Activated CD8-positive, alpha-beta memory T cell treated with anti-CD3 and anti-CD28 coated beads, Interleukin-2, amount 50 U/mL, for 24 hours (primary cell): ENCODE measurements at regions not wholly inside any gene's neighbourhood (a gene's known extent, or its start where the extent isn't known, plus 50 kb on each side); places are given as distances from the start of the nearest gene placed in this dataset.

Source experiments
- DNase-seq: peaks from one replicate; pipeline ENCODE4 v3.0.0-alpha.2; 2020; ENCODE audit errors: extremely low read depth

DNA sequence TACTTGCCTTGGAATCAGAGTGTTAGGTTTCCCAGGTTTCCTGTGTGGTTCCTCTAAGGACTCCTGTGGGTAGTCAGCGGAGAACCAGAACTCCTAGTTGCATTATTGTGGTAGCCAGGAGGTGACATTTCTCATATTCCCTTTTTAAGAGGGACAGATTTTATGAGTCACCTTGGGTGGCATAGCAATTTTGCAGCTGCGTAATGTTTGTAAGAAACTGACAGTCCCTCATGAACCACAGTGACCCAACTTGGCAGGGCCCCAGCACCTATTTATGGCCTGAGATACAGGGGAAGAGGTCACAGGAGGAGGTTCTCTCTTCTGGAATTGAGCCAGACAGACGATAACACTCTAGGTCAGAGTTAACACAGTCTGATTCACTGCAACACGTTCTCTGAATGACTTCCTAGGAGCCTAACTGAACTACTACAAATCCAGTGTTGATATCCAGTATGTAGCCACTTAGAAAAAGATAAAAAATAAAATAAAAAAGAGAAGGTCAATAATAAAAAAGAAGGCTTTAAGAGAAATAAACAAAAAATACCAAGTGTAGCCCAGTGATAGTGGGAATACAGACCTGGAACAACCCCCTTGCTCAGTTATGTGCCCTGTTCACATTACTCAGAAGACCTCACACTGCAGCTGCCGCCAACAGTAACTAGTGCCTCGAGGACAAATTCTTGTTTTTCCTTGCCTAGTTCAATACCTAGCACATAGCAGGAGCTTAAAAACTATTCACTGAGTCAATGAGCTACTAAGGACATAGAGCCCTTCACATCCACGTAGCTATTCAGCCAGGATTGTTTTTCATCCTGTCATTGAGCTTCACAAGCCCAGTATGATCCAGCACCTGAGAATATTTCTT lies 50.7 kb upstream of the VLDLR start:
- peak; percentile 4 for DNase-seq
